ENCODE measurements at regions not wholly inside any gene's neighbourhood (a gene's known extent, or its start where the extent isn't known, plus 50 kb on each side); places are given as distances from the start of the nearest gene placed in this dataset.

DNA sequence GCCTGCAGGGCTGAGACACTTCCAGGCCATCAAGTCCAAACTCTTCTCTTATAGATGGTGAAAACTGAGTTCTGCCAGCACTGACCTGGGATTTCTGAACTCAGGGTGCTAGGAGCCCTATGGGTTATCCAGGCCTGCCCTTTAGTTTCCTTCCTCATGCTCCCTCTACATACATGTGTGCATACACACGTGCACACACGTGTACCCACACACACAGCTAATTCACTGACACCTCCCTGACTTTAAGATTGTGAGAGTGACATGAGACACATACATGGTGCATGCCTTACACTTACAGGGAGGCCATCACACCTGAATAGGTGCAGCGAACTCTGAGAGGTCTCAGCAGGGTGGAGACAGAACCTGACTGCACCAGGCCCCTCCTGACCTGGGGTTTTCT, 267.4 kb downstream of the CYP26B1 start:
- Histone ChIP-seq H3K9me3 (no peaks in the 10 kb centered on the region), H3K4me1 (peaks cover 41% of the 10 kb centered on the region), H3K27ac (peak overlapping the region; percentile 83), H3K27me3 (ENCODE audit: insufficient read depth in 3 of 3, low read length in 2 of 3) (no peaks in the 10 kb centered on the region), H3K4me3 (no peak overlapping the region), H3K36me3 (ENCODE audit: insufficient read depth in 1 of 2, low read depth in 1 of 2) (no peaks in the 10 kb centered on the region)
- no peak for DNase-seq
- 74 to 82% (median 75%) methylated on average over 3 of the region's 3 CpGs for WGBS, 3 donors
- no peak for ATAC-seq
- TF ChIP-seq, protein P1, sequence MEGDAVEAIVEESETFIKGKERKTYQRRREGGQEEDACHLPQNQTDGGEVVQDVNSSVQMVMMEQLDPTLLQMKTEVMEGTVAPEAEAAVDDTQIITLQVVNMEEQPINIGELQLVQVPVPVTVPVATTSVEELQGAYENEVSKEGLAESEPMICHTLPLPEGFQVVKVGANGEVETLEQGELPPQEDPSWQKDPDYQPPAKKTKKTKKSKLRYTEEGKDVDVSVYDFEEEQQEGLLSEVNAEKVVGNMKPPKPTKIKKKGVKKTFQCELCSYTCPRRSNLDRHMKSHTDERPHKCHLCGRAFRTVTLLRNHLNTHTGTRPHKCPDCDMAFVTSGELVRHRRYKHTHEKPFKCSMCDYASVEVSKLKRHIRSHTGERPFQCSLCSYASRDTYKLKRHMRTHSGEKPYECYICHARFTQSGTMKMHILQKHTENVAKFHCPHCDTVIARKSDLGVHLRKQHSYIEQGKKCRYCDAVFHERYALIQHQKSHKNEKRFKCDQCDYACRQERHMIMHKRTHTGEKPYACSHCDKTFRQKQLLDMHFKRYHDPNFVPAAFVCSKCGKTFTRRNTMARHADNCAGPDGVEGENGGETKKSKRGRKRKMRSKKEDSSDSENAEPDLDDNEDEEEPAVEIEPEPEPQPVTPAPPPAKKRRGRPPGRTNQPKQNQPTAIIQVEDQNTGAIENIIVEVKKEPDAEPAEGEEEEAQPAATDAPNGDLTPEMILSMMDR (IDR thresholded peaks at IDR 0.05) = no peak
- intact Hi-C loops (cut with DNase I) = loop anchor here in 1 of 2 donors (5.0 kb wide), 1 partner anchor 57 kb away; no protein-coding TSS in a partner anchor

DNA sequence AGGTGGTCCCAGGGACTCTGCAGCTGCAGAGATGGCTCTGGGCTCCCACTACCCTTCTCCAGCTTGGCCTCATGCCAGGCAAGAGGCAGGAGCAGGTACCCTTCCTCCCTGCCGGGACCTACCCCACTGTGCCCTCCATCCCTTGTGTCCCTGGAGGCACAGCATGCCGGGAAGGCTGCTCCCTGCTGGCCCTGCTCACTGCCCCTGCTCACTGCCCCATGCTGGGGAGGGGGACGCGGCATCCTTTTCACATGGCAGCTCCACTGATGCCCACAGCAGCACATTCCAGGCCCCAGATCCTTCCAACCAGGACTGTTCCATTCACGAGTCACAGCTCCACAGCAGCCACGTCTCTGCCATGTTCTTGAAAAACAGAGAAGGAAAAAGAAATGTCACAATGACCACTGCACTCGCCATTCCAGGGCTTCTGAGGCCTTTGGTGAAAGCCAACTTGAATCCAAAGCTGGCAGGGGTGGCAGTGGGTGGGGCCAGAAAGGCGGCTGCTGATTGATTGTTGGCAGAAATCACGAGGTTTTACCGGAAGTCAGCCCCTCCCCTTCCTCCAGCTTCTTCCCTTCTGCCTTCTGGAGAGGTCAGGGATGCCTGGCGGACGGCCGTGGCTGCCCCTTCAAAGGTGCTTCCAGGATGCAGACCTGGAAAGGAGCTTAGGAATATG, 268.0 kb downstream of the CYP26B1 start:
- Histone ChIP-seq H3K4me1 (peaks cover 41% of the 10 kb centered on the region), H3K4me3 (no peak overlapping the region), H3K36me3 (ENCODE audit: insufficient read depth in 1 of 2, low read depth in 1 of 2) (no peaks in the 10 kb centered on the region), H3K27ac (peak overlapping the region; percentile 83), H3K9me3 (no peaks in the 10 kb centered on the region), H3K27me3 (ENCODE audit: insufficient read depth in 3 of 3, low read length in 2 of 3) (no peaks in the 10 kb centered on the region)
- intact Hi-C loops (cut with DNase I) = loop anchor here (5.0 kb wide), 2 partner anchors 58 to 92 kb away; no protein-coding TSS in a partner anchor
- WGBS, 3 donors = 47 to 67% (median 59%) methylated on average over 12 to 13 of the region's 13 CpGs
- DNase-seq (peak; percentile 41 to 68), ATAC-seq (peak in 1 of 4 donors; percentile 5)
- TF ChIP-seq, protein P1 (IDR thresholded peaks at IDR 0.05) = no peak

DNA sequence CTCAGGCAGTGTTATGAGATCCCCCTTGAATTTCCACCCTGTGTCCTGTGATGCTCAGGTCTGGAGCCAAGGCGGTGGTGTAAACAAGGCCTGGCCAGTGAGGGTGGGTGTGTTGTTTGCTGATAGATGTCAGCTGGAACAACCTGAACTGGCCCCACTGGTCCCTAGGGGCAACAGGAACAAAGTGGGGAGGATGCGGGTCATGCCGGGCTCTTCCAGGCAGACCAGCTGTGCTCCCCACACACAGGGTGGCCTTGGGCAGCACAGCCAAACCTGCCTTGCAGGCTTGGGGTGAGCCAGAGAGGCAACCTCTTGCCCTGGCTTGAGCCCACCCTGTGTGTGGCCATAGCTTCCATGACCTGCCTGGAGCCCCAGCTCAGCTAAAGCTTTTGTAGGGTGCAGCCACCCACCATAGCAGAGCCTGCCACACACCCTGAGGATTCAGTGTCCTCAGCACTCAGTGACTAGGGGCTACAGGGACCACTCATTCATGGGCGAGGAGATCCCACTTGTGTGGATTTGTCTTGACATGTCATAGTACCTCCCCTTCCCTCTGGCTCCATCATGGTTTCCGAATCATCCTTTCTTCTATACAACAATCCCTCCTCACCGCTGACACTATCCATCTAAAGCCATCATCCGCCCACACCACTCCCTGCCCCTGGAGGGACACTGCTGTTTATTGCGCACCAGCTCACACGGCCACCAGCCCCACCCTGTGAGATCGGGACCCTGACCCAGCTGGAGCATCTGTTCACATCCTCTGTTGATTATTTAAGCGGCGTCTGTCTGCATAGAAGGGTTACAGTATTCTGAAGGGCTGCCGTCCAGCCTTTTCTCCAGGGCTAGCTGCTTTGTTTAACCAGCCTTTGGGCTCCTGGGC, 268.8 kb downstream of the CYP26B1 start:
- Histone ChIP-seq H3K4me3 (no peak overlapping the region), H3K4me1 (peaks cover 36% of the 10 kb centered on the region), H3K27ac (no peak overlapping the region), H3K9me3 (no peaks in the 10 kb centered on the region), H3K27me3 (ENCODE audit: insufficient read depth in 3 of 3, low read length in 2 of 3) (no peaks in the 10 kb centered on the region), H3K36me3 (ENCODE audit: insufficient read depth in 1 of 2, low read depth in 1 of 2) (no peaks in the 10 kb centered on the region)
- TF ChIP-seq, protein P1 (IDR thresholded peaks at IDR 0.05) = no peak
- WGBS, 3 donors = 75 to 84% (median 81%) methylated on average over 13 of the region's 13 CpGs
- no peak for DNase-seq
- intact Hi-C loops (cut with DNase I) = loop anchor here in 1 of 2 donors (5.0 kb wide), 1 partner anchor 92 kb away; no protein-coding TSS in a partner anchor
- ATAC-seq = no peak

DNA sequence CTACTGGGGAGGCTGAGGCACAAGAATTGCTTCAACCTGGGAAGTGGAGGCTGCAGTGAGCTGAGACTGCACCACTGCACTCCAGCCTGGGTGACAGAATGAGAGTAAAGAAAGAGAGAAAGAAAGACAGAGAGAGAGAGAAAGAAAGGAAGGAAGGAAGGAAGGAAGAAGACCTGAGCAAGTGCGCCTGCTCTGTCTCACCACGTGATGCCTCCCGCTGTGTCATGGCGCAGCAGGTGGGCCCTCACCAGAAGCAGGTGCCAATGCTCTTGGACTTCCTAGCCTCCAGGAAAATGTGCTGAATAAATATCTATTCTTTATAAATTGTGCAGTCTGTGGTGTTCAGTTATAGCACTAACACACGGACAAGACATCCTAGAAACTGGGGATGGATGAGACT, 270.0 kb downstream of the CYP26B1 start:
- H3K36me3 ChIP-seq (ENCODE audit: insufficient read depth in 1 of 2, low read depth in 1 of 2) = no peaks in the 10 kb centered on the region
- TF ChIP-seq, protein P1 (IDR thresholded peaks at IDR 0.05) = no peak
- no peak for ATAC-seq
- DNase-seq = no peak
- no peak overlapping the region for H3K4me3 ChIP-seq
- intact Hi-C loops (cut with DNase I) = loop anchor here in 1 of 2 donors (5.0 kb wide), 1 partner anchor 90 kb away; no protein-coding TSS in a partner anchor
- H3K27ac ChIP-seq = no peak overlapping the region
- 91 to 94% (median 93%) methylated on average over 5 of the region's 5 CpGs for WGBS, 3 donors
- H3K9me3 ChIP-seq = no peaks in the 10 kb centered on the region
- H3K4me1 ChIP-seq = peaks cover 25% of the 10 kb centered on the region
- H3K27me3 ChIP-seq (ENCODE audit: insufficient read depth in 3 of 3, low read length in 2 of 3) = no peaks in the 10 kb centered on the region

Measured in psoas muscle (tissue), 7 donors.